ENCODE measurements at regions not wholly inside any gene's neighbourhood (a gene's known extent, or its start where the extent isn't known, plus 50 kb on each side); places are given as distances from the start of the nearest gene placed in this dataset.
"Not testable (repeated sequence)": the region's sequence is repeated elsewhere in the genome, so short reads cannot be mapped to it uniquely, and the experiment has no call there.

- Histone ChIP-seq H3K9me3 (no peaks in the 10 kb centered on the region), H3K27me3 (peaks cover 0 to 9% (median 0%) of the 10 kb centered on the region in 9 donors), H3K4me3 (no peak overlapping the region), H3K4me1 (no peaks in the 10 kb centered on the region), H3K36me3 (no peaks in the 10 kb centered on the region), H3K27ac (no peak overlapping the region)
- TF ChIP-seq POLR2A (IDR thresholded peaks at IDR 0.05): no peak
- no peak for TF ChIP-seq CTCF (IDR thresholded peaks at IDR 0.05)
- WGBS, 4 donors: 25 to 46% (median 39%) methylated on average over 4 to 5 of the region's 5 CpGs
- DNase-seq (no peak), ATAC-seq (no peak)
- intact Hi-C loops (cut with DNase I): no loop called here
Observed at GRCh38 chr14:106317593-106317992, 791.2 kb downstream of the TMEM121 start.

DNA sequence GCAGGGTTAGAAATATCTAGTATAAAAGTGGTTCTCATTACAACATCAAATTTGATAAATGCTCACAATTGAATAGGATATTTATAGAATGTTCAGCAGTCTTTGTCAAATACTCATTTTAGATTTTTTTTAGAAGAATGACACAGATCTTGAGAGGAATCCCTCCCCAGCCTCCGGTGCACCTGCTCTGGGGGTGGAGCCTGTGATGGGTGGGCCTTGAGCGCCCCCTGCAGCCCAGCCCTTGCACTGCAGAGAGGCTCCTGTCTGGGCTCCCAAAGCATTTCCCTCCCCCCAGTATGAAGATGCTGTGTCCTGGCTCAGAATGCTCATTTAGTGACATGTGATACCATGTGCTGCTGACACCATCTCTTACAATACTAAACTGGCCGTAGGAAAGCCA lies 792.3 kb downstream of the TMEM121 start:
- Histone ChIP-seq H3K4me3 (no peak overlapping the region), H3K27ac (no peak overlapping the region), H3K4me1 (no peaks in the 10 kb centered on the region), H3K9me3 (no peaks in the 10 kb centered on the region), H3K36me3 (no peaks in the 10 kb centered on the region), H3K27me3 (peaks cover 0 to 19% (median 0%) of the 10 kb centered on the region in 9 donors)
- intact Hi-C loops (cut with DNase I): no loop called here
- 25 to 39% (median 36%) methylated on average over 2 to 3 of the region's 3 CpGs for WGBS, 4 donors
- DNase-seq: no peak
- TF ChIP-seq POLR2A (IDR thresholded peaks at IDR 0.05) (no peak), CTCF (IDR thresholded peaks at IDR 0.05) (peak in 1 of 12 donors; percentile 30)
- no peak for ATAC-seq

- peaks cover 0 to 19% (median 2%) of the 10 kb centered on the region in 9 donors for H3K27me3 ChIP-seq
- H3K4me1 ChIP-seq; ATAC-seq; DNase-seq; H3K9me3 ChIP-seq; intact Hi-C loops (cut with DNase I); H3K27ac ChIP-seq; H3K36me3 ChIP-seq; H3K4me3 ChIP-seq: not testable (repeated sequence)
- 70 to 80% (median 72%) methylated on average over 17 of the region's 17 CpGs for WGBS, 4 donors
Observed at GRCh38 chr14:106323970-106324369, 797.6 kb downstream of the TMEM121 start.

DNA sequence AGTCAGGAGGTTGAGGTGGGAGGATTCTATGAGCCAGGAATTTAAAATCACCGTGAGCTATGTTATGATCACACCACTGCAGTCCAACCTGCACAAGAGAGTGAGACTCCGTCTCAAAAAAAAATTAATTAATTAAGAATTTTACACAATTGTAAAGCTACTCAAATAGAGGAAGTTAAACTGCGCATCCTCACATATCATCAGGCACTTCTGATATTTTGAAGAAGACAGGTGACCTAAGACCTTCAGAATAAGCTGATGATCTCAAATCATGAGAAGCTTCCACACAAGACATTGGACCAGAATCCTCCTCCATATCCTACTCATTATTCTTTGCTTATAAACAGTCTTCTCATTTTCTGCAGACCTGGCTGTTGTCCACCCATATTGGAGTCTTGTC lies 800.9 kb downstream of the TMEM121 start:
- ATAC-seq: no peak
- DNase-seq: no peak
- Histone ChIP-seq H3K9me3 (no peaks in the 10 kb centered on the region), H3K36me3 (no peaks in the 10 kb centered on the region), H3K27me3 (peaks cover 0 to 14% (median 8%) of the 10 kb centered on the region in 9 donors), H3K4me3 (no peak overlapping the region), H3K4me1 (no peaks in the 10 kb centered on the region), H3K27ac (no peak overlapping the region)
- TF ChIP-seq POLR2A (IDR thresholded peaks at IDR 0.05) (no peak), CTCF (IDR thresholded peaks at IDR 0.05) (no peak)
- intact Hi-C loops (cut with DNase I): no loop called here
- 49 to 61% (median 57%) methylated on average over 3 of the region's 3 CpGs for WGBS, 4 donors

DNA sequence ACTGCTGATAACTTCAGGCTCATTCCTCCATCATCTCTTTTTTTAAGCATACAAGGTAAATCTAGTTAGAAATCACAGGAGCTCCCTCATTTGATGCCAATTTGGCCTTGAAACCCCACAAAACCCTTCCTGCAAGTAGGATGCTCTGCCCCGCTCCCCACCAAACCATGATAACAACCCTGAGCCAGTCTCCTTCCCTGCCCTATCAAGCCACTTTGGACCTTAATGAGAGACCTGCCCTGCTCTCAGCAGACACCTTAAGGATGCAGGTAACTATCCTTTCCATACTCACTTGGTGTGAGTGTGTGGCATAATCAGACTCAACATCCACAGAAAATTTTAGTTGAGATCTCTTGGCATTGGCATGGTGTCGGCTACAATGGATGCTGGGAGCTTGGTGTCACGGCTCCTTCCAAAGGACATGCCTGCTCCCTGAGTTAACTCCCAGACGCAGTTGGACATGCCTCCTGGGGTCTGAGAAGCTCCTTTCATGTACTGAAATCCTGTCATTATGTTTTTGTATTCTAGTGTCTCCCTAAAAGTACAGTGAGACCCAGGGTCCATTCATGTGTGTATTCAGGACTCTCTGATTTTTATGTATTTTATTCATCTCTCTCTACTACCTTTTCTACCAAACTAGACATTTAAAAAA lies 801.4 kb downstream of the TMEM121 start:
- H3K36me3 ChIP-seq; H3K4me1 ChIP-seq; H3K27ac ChIP-seq; H3K9me3 ChIP-seq; intact Hi-C loops (cut with DNase I); ATAC-seq; H3K4me3 ChIP-seq; DNase-seq: not testable (repeated sequence)
- WGBS, 4 donors: 46 to 63% (median 61%) methylated on average over 4 of the region's 4 CpGs
- H3K27me3 ChIP-seq: peaks cover 0 to 14% (median 7%) of the 10 kb centered on the region in 9 donors

- H3K27me3 ChIP-seq: peaks cover 0 to 15% (median 3%) of the 10 kb centered on the region in 9 donors
- H3K4me1 ChIP-seq; ATAC-seq; intact Hi-C loops (cut with DNase I); H3K27ac ChIP-seq; DNase-seq; H3K9me3 ChIP-seq; H3K36me3 ChIP-seq; H3K4me3 ChIP-seq: not testable (repeated sequence)
- 38 to 51% (median 47%) methylated on average over 4 of the region's 4 CpGs for WGBS, 4 donors
Observed at GRCh38 chr14:106329243-106329642, 802.9 kb downstream of the TMEM121 start.

DNA sequence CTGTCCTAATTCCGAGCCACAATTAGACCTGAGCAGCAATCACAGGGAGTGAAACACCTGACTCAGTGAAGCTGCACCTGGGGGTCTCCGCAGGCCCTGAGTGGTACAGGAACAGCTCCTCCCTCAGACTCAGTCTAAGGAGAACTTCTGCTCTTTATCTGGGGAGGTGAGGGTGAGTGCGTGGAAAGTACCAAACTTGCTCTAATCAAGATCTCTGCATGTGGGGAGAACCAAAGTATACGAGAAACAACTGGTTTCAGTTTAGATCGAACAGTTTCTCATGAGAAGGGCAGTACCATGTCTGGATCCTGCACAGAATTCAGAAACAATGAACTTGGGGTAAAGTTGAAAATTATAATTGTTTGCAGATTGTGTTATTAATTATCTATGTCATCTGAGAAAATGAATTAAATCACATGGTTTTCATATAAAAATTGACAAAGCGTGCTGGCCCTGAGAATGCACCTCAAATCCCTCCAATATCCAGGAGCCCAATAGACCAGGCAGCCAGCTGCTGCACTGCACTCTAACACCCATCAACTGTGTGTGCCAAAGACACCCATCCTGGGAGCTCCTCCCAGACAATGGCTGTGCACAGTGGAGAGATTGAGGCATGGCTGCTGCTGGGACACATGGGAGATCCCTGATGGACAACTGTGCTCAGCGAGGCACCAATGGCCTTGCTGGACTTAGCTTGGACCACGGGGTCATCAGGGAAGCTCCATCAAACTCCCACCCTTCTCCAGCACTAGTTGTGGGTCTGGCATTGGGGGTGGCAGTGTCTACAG lies 803.8 kb downstream of the TMEM121 start:
- H3K9me3 ChIP-seq; H3K4me3 ChIP-seq; DNase-seq; H3K27ac ChIP-seq; intact Hi-C loops (cut with DNase I); H3K4me1 ChIP-seq; ATAC-seq; H3K36me3 ChIP-seq: not testable (repeated sequence)
- H3K27me3 ChIP-seq: peaks cover 0 to 18% (median 3%) of the 10 kb centered on the region in 9 donors
- WGBS, 4 donors: 36 to 54% (median 43%) methylated on average over 5 to 6 of the region's 8 CpGs

Measured in heart left ventricle (tissue), 16 donors.